HG02798 (cell line): ENCODE measurements at regions not wholly inside any gene's neighbourhood (a gene's known extent, or its start where the extent isn't known, plus 50 kb on each side); places are given as distances from the start of the nearest gene placed in this dataset.
"Not testable (repeated sequence)": the region's sequence is repeated elsewhere in the genome, so short reads cannot be mapped to it uniquely, and the experiment has no call there.

Source experiments
- ATAC-seq: cut with Tn5 transposase; IDR thresholded peaks from one replicate; pipeline ENCODE4 v1.9.1; 2021; ENCODE audit warnings: mild to moderate bottlenecking; ENCODE audit not compliant: unreplicated experiment, poor library complexity

- peak; percentile 81 for ATAC-seq
Observed at GRCh38 chr15:38002883-38003477, 68.5 kb downstream of the TMCO5A start.

GRCh38 chr15:38004218-38004861, 69.9 kb downstream of the TMCO5A start:
- ATAC-seq, result no peak

- ATAC-seq, result no peak
Observed at GRCh38 chr15:38005953-38006808, 71.7 kb downstream of the TMCO5A start.

- ATAC-seq, result no peak
Observed at GRCh38 chr15:38010395-38010794, 76.0 kb downstream of the TMCO5A start.

- no peak for ATAC-seq
Observed at GRCh38 chr15:38012894-38013293, 78.5 kb downstream of the TMCO5A start.

- no peak for ATAC-seq
Observed at GRCh38 chr15:38017721-38018120, 83.3 kb downstream of the TMCO5A start.

GRCh38 chr15:38019066-38019465, 84.6 kb downstream of the TMCO5A start:
- no peak for ATAC-seq

- ATAC-seq, result peak; percentile 59
Observed at GRCh38 chr15:38021259-38021658, 86.8 kb downstream of the TMCO5A start.

- ATAC-seq, result no peak
Observed at GRCh38 chr15:38024293-38025091, 90.1 kb downstream of the TMCO5A start.

GRCh38 chr15:38025656-38026055, 91.2 kb downstream of the TMCO5A start:
- ATAC-seq, result not testable (repeated sequence)

- ATAC-seq, result no peak
Observed at GRCh38 chr15:38028869-38029268, 94.4 kb downstream of the TMCO5A start.

- ATAC-seq, result no peak
Observed at GRCh38 chr15:38029736-38030135, 95.3 kb downstream of the TMCO5A start.

GRCh38 chr15:38030609-38031008, 96.2 kb downstream of the TMCO5A start:
- ATAC-seq, result no peak

- no peak for ATAC-seq
Observed at GRCh38 chr15:38035701-38036100, 101.3 kb downstream of the TMCO5A start.

- no peak for ATAC-seq
Observed at GRCh38 chr15:38036790-38037338, 102.4 kb downstream of the TMCO5A start.

- no peak for ATAC-seq
Observed at GRCh38 chr15:38038659-38039442, 104.4 kb downstream of the TMCO5A start.

GRCh38 chr15:38040615-38041014, 106.2 kb downstream of the TMCO5A start:
- no peak for ATAC-seq

GRCh38 chr15:38041576-38041975, 107.1 kb downstream of the TMCO5A start:
- no peak for ATAC-seq

GRCh38 chr15:38042211-38042610, 107.8 kb downstream of the TMCO5A start:
- no peak for ATAC-seq
